ENCODE measurements at regions not wholly inside any gene's neighbourhood (a gene's known extent, or its start where the extent isn't known, plus 50 kb on each side); places are given as distances from the start of the nearest gene placed in this dataset.

DNA sequence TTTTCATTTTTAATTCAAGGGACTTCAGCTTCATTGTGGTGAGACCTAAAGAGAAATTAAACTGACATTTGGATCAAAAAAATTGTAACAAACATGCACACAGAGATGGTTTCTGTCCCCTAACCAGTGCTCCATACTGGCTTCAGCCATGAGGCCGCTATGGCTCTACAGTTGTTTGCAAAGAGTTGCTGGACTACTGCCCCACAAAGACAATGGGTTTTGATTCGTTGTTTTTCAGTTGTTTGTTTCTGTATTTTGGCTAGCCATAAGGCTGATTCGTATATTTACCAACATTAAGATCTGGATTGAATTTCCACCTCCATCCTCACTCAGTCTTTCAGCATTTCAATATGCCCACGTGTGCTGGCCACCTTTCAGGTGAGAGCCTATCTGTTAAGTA lies 163.7 kb upstream of the KIF2A start:
- Histone ChIP-seq H3K27ac (ENCODE audit: low read depth, low read length) (no peak overlapping the region), H3K9ac (ENCODE audit: low read depth in 1 of 2, low read length in 2 of 2) (no peak overlapping the region)

GRCh38 chr5:62143268-62144229 lies 162.5 kb upstream of the KIF2A start:
- Histone ChIP-seq H3K36me3 (ENCODE audit: control insufficient read depth in 1 of 2, insufficient read depth in 2 of 2, low read length in 2 of 2) (no peaks in the 10 kb centered on the region), H3K9me3 (ENCODE audit: control insufficient read depth in 1 of 2, low read length in 2 of 2) (no peaks in the 10 kb centered on the region), H3K27me3 (ENCODE audit: control insufficient read depth in 1 of 2, insufficient read depth in 2 of 2, low read length in 2 of 2) (peaks cover 2 to 5% of the 10 kb centered on the region in 2 donors), H3K4me1 (ENCODE audit: control insufficient read depth in 1 of 2, insufficient read depth in 2 of 2, low read length in 2 of 2) (no peaks in the 10 kb centered on the region), H3K9ac (ENCODE audit: low read depth in 1 of 2, low read length in 2 of 2) (no peak overlapping the region), H3K4me3 (ENCODE audit: low read depth in 1 of 2, low read length in 2 of 2) (no peak overlapping the region), H3K27ac (ENCODE audit: low read depth, low read length) (no peak overlapping the region)

More for the DNA sequence above, 163.7 kb upstream of the KIF2A start:
- Histone ChIP-seq H3K36me3 (ENCODE audit: control insufficient read depth in 1 of 2, insufficient read depth in 2 of 2, low read length in 2 of 2) (no peaks in the 10 kb centered on the region), H3K9me3 (ENCODE audit: control insufficient read depth in 1 of 2, low read length in 2 of 2) (no peaks in the 10 kb centered on the region), H3K4me3 (ENCODE audit: low read depth in 1 of 2, low read length in 2 of 2) (no peak overlapping the region), H3K4me1 (ENCODE audit: control insufficient read depth in 1 of 2, insufficient read depth in 2 of 2, low read length in 2 of 2) (no peaks in the 10 kb centered on the region), H3K27me3 (ENCODE audit: control insufficient read depth in 1 of 2, insufficient read depth in 2 of 2, low read length in 2 of 2) (peaks cover 4 to 5% of the 10 kb centered on the region in 2 donors)

DNA sequence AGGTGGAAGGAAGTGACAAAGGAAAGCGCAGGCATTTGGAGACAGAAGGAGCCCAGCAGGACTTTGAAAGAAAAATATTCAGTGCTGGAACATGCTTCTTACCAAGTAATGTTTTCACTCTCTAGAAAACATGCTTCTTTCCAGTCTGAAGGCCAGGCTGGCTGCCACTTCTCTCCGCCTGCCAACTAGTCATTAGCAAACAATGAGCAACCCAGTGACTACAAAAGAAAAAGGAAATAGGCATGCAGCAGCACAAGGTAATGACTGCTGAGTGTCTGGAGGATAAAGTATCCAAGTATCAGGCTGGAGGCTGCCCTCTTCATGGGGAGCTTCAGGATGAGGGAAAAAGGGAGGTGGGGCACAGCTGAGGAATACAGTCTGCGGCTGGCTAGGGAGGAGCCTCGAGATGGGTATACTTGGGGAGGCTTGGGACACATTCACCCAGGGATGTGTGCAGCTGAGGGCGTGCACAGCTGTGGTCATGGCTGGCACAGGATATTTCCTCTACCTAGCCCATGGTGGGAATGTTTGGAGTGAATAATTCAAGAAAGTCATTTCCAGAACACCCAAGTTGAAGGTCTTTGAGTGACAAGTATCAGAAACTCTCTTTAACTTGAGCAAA lies 161.5 kb upstream of the KIF2A start:
- Histone ChIP-seq H3K9ac (ENCODE audit: low read depth in 1 of 2, low read length in 2 of 2) (no peak overlapping the region), H3K27ac (ENCODE audit: low read depth, low read length) (no peak overlapping the region), H3K36me3 (ENCODE audit: control insufficient read depth in 1 of 2, insufficient read depth in 2 of 2, low read length in 2 of 2) (no peaks in the 10 kb centered on the region), H3K4me1 (ENCODE audit: control insufficient read depth in 1 of 2, insufficient read depth in 2 of 2, low read length in 2 of 2) (no peaks in the 10 kb centered on the region), H3K4me3 (ENCODE audit: low read depth in 1 of 2, low read length in 2 of 2) (no peak overlapping the region), H3K9me3 (ENCODE audit: control insufficient read depth in 1 of 2, low read length in 2 of 2) (no peaks in the 10 kb centered on the region), H3K27me3 (ENCODE audit: control insufficient read depth in 1 of 2, insufficient read depth in 2 of 2, low read length in 2 of 2) (peaks cover 0 to 5% of the 10 kb centered on the region in 2 donors)

GRCh38 chr5:62149879-62150278 lies 156.1 kb upstream of the KIF2A start:
- H3K4me1 ChIP-seq (ENCODE audit: control insufficient read depth in 1 of 2, insufficient read depth in 2 of 2, low read length in 2 of 2) = no peaks in the 10 kb centered on the region
- no peak overlapping the region for H3K9ac ChIP-seq (ENCODE audit: low read depth in 1 of 2, low read length in 2 of 2)
- no peak overlapping the region for H3K27ac ChIP-seq (ENCODE audit: low read depth, low read length)
- H3K4me3 ChIP-seq (ENCODE audit: low read depth in 1 of 2, low read length in 2 of 2) = no peak overlapping the region
- no peaks in the 10 kb centered on the region for H3K9me3 ChIP-seq (ENCODE audit: control insufficient read depth in 1 of 2, low read length in 2 of 2)
- H3K27me3 ChIP-seq (ENCODE audit: control insufficient read depth in 1 of 2, insufficient read depth in 2 of 2, low read length in 2 of 2) = no peaks in the 10 kb centered on the region
- no peaks in the 10 kb centered on the region for H3K36me3 ChIP-seq (ENCODE audit: control insufficient read depth in 1 of 2, insufficient read depth in 2 of 2, low read length in 2 of 2)

DNA sequence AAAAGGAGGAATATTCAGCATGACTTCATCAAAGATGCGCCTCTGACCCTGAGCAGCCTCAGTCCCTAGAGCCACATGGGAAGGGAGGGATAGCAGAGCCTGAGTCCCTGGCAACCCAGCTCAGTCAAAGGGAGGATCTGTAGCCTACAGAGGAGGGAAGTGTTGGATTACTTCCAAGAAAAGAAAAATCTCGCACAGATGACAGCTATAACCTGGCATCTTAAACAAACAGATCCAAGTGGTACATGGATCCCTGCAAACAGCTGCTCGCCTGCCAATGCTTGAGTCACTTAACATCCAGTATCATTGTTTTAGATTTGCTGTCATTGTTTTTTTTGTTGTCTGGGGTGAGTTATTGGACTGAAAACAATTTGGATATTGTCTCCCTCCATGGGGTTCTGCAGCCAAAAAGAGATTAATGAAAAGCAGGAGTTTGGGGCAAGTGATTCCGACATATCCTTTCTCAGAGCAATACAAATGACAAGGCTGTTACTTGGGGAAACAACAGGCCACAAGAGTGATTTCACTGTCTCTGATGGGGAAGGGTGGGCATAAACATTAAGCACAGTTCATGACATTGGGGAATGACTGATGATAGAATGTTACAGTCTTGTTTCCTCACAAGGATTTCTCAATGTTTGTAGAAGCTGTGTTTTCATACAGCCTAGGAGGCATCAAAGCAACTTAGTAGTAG lies 153.5 kb upstream of the KIF2A start:
- H3K9me3 ChIP-seq (ENCODE audit: control insufficient read depth in 1 of 2, low read length in 2 of 2) = no peaks in the 10 kb centered on the region
- H3K27ac ChIP-seq (ENCODE audit: low read depth, low read length) = no peak overlapping the region
- no peaks in the 10 kb centered on the region for H3K36me3 ChIP-seq (ENCODE audit: control insufficient read depth in 1 of 2, insufficient read depth in 2 of 2, low read length in 2 of 2)
- H3K4me1 ChIP-seq (ENCODE audit: control insufficient read depth in 1 of 2, insufficient read depth in 2 of 2, low read length in 2 of 2) = no peaks in the 10 kb centered on the region
- H3K27me3 ChIP-seq (ENCODE audit: control insufficient read depth in 1 of 2, insufficient read depth in 2 of 2, low read length in 2 of 2) = no peaks in the 10 kb centered on the region
- H3K4me3 ChIP-seq (ENCODE audit: low read depth in 1 of 2, low read length in 2 of 2) = no peak overlapping the region
- H3K9ac ChIP-seq (ENCODE audit: low read depth in 1 of 2, low read length in 2 of 2) = no peak overlapping the region

DNA sequence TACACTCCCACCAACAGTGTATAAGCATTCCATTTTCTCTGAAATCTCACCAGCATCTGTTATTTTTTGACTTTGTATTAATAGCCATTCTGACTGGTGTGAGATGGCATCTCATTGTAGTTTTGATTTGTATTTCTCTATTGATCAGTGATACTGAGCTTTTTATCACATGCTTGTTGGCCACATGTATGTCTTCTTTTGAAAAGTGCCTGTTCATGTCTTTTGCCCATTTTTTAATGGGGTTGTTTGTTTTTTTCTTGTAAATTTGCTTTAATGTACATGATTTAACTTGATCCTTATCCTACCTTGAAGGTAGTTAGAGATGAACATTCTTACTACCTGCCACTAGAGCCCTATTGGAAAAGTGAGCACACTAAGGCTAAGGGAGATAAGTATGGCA lies 151.2 kb upstream of the KIF2A start:
- Histone ChIP-seq H3K4me1 (ENCODE audit: control insufficient read depth in 1 of 2, insufficient read depth in 2 of 2, low read length in 2 of 2) (no peaks in the 10 kb centered on the region), H3K4me3 (ENCODE audit: low read depth in 1 of 2, low read length in 2 of 2) (no peak overlapping the region), H3K36me3 (ENCODE audit: control insufficient read depth in 1 of 2, insufficient read depth in 2 of 2, low read length in 2 of 2) (no peaks in the 10 kb centered on the region), H3K9me3 (ENCODE audit: control insufficient read depth in 1 of 2, low read length in 2 of 2) (no peaks in the 10 kb centered on the region), H3K9ac (ENCODE audit: low read depth in 1 of 2, low read length in 2 of 2) (no peak overlapping the region), H3K27ac (ENCODE audit: low read depth, low read length) (no peak overlapping the region), H3K27me3 (ENCODE audit: control insufficient read depth in 1 of 2, insufficient read depth in 2 of 2, low read length in 2 of 2) (no peaks in the 10 kb centered on the region)

DNA sequence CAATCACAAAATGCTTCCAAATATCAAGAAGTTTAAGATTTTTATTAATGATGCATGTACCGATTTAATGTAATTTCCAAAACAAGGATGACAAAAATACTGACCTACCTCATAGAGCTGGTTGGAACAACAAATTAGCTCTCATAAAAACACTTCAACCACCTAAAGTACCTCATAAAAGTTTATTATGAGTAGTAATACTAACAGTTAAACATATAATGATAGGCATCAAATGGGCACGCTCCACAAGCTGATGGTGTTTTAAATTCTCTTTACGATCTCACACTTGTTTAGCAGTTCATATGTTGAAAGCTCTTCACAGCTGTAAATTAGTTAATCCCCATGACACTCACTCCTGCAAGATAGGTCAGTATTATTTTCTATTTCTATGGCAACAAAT lies 150.0 kb upstream of the KIF2A start:
- Histone ChIP-seq H3K4me3 (ENCODE audit: low read depth in 1 of 2, low read length in 2 of 2) (no peak overlapping the region), H3K27me3 (ENCODE audit: control insufficient read depth in 1 of 2, insufficient read depth in 2 of 2, low read length in 2 of 2) (no peaks in the 10 kb centered on the region), H3K27ac (ENCODE audit: low read depth, low read length) (no peak overlapping the region), H3K9ac (ENCODE audit: low read depth in 1 of 2, low read length in 2 of 2) (no peak overlapping the region), H3K9me3 (ENCODE audit: control insufficient read depth in 1 of 2, low read length in 2 of 2) (no peaks in the 10 kb centered on the region), H3K36me3 (ENCODE audit: control insufficient read depth in 1 of 2, insufficient read depth in 2 of 2, low read length in 2 of 2) (no peaks in the 10 kb centered on the region), H3K4me1 (ENCODE audit: control insufficient read depth in 1 of 2, insufficient read depth in 2 of 2, low read length in 2 of 2) (no peaks in the 10 kb centered on the region)

- Histone ChIP-seq H3K4me1 (ENCODE audit: control insufficient read depth in 1 of 2, insufficient read depth in 2 of 2, low read length in 2 of 2) (no peaks in the 10 kb centered on the region), H3K27ac (ENCODE audit: low read depth, low read length) (no peak overlapping the region), H3K9ac (ENCODE audit: low read depth in 1 of 2, low read length in 2 of 2) (no peak overlapping the region), H3K4me3 (ENCODE audit: low read depth in 1 of 2, low read length in 2 of 2) (no peak overlapping the region), H3K27me3 (ENCODE audit: control insufficient read depth in 1 of 2, insufficient read depth in 2 of 2, low read length in 2 of 2) (no peaks in the 10 kb centered on the region), H3K36me3 (ENCODE audit: control insufficient read depth in 1 of 2, insufficient read depth in 2 of 2, low read length in 2 of 2) (no peaks in the 10 kb centered on the region), H3K9me3 (ENCODE audit: control insufficient read depth in 1 of 2, low read length in 2 of 2) (peaks cover 0 to 2% of the 10 kb centered on the region in 2 donors)
These were observed 138.4 kb upstream of the KIF2A start for GRCh38 chr5:62167561-62168057.

GRCh38 chr5:62168506-62169281 lies 137.3 kb upstream of the KIF2A start:
- no peaks in the 10 kb centered on the region for H3K9me3 ChIP-seq (ENCODE audit: control insufficient read depth in 1 of 2, low read length in 2 of 2)
- no peak overlapping the region for H3K9ac ChIP-seq (ENCODE audit: low read depth in 1 of 2, low read length in 2 of 2)
- no peaks in the 10 kb centered on the region for H3K27me3 ChIP-seq (ENCODE audit: control insufficient read depth in 1 of 2, insufficient read depth in 2 of 2, low read length in 2 of 2)
- H3K4me3 ChIP-seq (ENCODE audit: low read depth in 1 of 2, low read length in 2 of 2) = no peak overlapping the region
- no peak overlapping the region for H3K27ac ChIP-seq (ENCODE audit: low read depth, low read length)
- H3K36me3 ChIP-seq (ENCODE audit: control insufficient read depth in 1 of 2, insufficient read depth in 2 of 2, low read length in 2 of 2) = no peaks in the 10 kb centered on the region
- H3K4me1 ChIP-seq (ENCODE audit: control insufficient read depth in 1 of 2, insufficient read depth in 2 of 2, low read length in 2 of 2) = no peaks in the 10 kb centered on the region
